GM18867 (cell line): ENCODE measurements at regions not wholly inside any gene's neighbourhood (a gene's known extent, or its start where the extent isn't known, plus 50 kb on each side); places are given as distances from the start of the nearest gene placed in this dataset.

ENCODE experiments used
- ATAC-seq: cut with Tn5 transposase; IDR thresholded peaks from one replicate; pipeline ENCODE4 v1.9.1; 2021; ENCODE audit warnings: mild to moderate bottlenecking, moderate library complexity; ENCODE audit not compliant: unreplicated experiment

- no peak for ATAC-seq
Measured at GRCh38 chr7:54632696-54633095, 90.5 kb downstream of the VSTM2A start.

GRCh38 chr7:54629771-54630170, 87.6 kb downstream of the VSTM2A start:
- no peak for ATAC-seq

DNA sequence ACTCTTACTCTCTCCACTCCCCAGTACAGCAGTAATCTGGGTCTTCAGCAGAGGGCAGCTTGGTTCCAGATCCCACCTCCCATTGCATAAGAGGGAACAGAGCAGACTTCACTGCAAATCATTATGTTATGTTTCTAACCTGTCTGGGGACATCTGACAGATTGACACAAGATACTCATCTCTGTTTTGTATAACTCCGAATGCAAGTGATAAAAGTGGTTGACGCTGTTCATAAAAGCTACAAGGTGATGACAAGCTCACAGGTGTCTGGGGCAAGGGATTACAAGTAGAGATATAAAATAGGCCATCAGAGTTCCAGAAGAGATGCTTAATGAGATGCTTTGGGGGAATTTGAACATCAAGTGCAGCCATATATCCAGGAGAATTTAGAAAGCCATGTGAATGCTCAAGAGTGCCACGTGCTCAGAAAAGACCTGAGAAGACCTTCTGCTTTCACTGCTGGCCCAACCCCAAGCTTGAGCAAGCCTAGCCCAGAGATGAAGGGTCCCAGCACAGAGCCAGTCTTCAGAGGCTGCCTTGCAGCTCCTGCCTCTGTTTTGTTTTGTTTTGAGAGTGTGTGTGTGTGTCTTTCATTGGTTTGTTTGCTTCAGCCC, 80.6 kb downstream of the VSTM2A start:
- ATAC-seq = no peak
